Peyer's patch (tissue), 4 donors: ENCODE measurements at regions not wholly inside any gene's neighbourhood (a gene's known extent, or its start where the extent isn't known, plus 50 kb on each side); places are given as distances from the start of the nearest gene placed in this dataset.

Source experiments
- POLR2A ChIP-seq, 2 donors: fragments of 450-650 bp; IDR thresholded peaks; one replicate each; pipeline ENCODE4 v1.5.1; 2017; ENCODE audit warnings: antibody characterized with exemption in 2 of 2, mild to moderate bottlenecking in 2 of 2, moderate library complexity in 2 of 2
- TF ChIP-seq, protein P1 (sequence below), 6 experiments: fragments of 450-650 bp in 4 of 6; fragments of 200-600 bp in 2 of 6; sonication (generic) in 1 of 6; IDR thresholded peaks; one replicate each; pipeline ENCODE4 v1.5.1; 2017 to 2019; ENCODE audit warnings: antibody characterized with exemption in 6 of 6, mild to moderate bottlenecking in 3 of 6, moderate library complexity in 1 of 6

DNA sequence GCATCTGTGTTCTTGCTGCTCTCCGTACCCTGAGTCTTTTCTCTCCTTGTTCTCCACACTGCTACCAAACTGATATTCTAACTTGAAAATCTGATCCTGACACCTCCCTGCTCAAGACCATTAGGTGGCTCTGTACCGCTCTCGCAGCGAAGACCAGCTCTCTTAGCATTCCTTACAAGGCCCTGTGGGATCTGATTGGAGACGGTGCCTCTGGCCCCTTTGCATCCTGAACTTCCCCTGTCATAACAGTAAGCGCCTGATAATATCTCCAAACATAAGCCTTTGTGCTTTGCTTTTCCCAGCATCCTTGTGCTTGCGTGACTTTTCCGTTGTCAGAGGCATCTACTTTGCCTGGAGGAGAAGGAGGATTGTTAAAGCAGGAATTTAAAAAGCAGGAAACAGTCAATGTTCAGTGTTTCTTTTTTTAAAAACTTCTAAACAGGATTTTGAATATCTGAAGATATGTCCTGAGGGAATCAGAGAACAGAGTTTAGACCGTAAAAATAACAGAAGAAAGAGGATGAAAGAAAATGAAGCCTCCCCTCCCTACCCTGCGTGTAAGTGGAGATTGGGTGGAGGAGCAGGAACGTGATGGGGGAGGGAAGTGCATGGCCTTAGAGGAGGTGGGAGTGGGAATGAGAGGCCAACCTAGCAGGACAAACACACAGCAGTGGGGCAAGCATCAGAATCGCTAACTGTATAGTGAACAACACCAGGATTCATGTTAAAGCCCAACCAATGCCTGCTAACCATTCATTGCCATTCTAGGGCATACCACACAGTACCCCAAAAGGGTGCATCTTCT lies 89.2 kb upstream of the STMND1 start:
- TF ChIP-seq, protein P1, sequence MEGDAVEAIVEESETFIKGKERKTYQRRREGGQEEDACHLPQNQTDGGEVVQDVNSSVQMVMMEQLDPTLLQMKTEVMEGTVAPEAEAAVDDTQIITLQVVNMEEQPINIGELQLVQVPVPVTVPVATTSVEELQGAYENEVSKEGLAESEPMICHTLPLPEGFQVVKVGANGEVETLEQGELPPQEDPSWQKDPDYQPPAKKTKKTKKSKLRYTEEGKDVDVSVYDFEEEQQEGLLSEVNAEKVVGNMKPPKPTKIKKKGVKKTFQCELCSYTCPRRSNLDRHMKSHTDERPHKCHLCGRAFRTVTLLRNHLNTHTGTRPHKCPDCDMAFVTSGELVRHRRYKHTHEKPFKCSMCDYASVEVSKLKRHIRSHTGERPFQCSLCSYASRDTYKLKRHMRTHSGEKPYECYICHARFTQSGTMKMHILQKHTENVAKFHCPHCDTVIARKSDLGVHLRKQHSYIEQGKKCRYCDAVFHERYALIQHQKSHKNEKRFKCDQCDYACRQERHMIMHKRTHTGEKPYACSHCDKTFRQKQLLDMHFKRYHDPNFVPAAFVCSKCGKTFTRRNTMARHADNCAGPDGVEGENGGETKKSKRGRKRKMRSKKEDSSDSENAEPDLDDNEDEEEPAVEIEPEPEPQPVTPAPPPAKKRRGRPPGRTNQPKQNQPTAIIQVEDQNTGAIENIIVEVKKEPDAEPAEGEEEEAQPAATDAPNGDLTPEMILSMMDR (IDR thresholded peaks at IDR 0.05): no peak
- TF ChIP-seq POLR2A (IDR thresholded peaks at IDR 0.05): no peak
